NCI-H187 (cell line): ENCODE measurements at regions not wholly inside any gene's neighbourhood (a gene's known extent, or its start where the extent isn't known, plus 50 kb on each side); places are given as distances from the start of the nearest gene placed in this dataset.

Experiments
- DNase-seq, 2 experiments: peaks; one replicate each; lab custom pipeline; 2025; lab: John Stamatoyannopoulos, UW

DNA sequence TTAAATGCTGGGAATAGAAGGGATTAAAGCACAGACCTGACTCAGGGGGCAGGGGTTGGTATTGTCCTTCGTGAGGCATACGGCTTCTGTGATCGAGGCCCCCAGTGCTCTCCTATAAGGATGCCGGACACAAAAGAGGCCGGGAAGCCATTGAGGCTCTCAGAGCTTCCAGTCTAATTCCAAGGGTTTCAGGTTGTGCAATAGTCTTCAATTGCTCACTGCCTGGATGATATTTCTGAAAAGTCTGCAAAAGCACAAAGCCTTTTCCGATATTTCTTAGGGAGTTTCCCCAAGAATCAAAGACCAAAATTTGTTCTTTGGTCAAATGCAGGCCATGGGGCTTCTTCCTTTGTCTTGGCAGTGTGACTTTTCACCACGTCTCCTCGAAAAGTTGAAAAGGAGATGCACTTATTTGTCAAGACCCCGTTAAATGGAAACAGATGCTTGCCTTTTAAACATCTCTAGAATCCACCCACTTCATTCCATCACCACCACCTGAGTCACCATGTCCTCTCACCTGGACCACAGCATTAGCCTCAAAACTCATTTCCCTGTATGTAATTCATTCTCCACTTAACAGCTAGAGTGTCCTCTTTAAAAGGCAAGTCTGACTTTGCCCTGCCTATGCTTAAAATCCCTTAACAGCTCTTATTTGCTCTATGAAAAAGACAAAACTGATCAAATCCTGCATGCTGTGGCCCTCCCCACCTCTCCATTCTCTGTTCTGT lies 134.8 kb upstream of the NAMPT start:
- DNase-seq: no peak

DNA sequence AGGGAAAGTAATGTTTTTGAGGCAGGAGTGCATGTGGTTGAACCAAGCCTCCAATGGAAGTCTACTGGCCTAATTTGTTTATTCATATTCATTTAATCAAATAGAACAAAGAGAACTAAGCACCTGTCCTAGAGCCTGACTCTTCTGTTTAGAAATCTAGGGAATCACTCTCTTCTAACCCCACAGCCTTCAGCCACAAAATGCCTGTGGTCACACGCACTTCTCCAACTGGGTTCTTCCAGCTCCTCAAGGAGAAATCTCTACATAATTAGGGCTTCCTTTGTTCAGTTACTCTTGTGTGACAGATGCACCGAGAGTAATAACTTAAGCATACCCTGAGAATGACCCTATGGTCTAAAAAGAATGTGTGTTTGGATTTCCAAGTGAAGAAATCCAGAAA lies 133.7 kb upstream of the NAMPT start:
- DNase-seq: no peak

DNA sequence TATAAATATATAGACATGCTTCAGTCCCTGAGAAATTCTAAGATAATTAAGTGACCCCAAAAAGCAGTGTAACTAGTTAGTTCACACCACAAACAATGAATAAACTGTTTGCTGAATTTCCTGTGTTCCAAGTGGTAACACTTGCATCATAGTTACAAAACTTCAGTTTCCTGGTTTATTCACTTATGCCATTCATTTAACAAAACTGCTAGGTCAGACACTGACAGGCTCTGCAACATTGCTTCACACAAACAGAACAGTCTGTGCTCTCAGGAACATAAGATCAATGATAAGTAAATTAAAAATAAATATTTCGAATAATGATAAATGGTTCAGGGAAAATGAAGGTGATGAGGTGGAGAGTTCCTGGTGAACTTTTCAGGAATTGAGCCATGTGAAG lies 133.3 kb upstream of the NAMPT start:
- no peak for DNase-seq

DNA sequence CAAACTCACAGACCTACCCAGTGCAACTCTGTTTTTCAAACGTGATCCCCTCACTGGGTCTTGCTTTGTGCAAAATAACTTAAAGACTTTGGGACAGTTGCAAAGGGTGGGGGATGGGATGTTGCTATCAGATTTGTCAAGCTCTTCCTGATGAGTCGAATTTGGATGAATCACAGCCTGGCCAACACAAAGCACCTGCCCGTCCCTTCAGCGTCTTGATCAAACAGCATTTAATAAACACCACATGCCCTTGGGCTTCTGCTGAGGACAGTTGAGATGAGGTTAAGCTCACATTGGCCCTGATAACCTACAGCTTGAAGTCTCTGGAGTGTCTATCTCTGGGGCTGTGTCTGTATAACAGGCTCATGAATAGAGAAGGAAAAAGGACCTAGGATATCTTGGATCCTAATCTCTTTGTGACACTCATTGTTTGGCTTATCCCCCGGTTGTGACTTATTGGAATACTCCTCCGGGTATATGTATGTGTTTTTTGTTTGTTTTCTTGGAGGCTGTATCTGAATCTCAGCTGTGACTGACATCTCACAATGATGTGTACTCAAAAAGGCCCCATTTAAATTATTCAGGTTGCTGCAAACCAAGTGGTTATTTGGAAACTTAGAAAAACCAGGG lies 132.6 kb upstream of the NAMPT start:
- DNase-seq: no peak

DNA sequence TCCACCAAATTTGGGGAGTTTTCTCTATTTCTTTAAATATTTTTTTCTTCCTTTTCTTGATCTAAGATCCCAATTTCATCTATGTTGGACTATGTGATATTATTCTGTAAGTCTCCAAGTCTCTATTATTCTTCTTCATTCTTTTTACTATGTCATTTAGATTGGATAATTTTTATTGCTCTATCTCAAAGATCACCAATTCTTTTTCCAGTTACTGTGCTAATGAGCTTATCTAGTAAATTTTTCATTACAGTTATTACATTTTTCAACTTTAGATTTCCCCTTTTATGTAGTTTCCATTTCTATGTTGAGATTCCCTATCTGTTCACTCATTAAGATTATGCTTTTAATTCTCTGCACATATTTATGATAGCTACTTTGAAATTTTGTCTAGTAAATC lies 131.6 kb upstream of the NAMPT start:
- DNase-seq: no peak

DNA sequence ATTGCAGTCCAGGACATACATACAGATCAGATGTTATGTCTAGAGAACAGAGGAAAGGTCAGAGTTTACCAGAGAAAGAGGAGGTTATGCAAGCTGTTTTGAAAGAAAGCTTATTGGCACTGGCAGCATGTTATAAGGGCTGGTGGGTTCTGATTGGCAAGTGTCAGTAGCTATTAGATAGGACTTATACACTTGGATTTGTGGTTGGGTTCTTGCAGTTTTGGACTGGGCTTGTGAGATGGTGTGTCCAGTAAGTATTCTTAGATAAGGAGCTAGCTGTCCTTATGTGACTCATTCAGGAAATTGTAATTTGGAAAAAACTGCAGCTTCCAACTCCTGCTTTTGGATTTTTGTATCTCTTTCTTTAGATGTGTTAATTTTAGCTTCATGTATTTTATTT lies 130.7 kb upstream of the NAMPT start:
- DNase-seq: no peak

DNA sequence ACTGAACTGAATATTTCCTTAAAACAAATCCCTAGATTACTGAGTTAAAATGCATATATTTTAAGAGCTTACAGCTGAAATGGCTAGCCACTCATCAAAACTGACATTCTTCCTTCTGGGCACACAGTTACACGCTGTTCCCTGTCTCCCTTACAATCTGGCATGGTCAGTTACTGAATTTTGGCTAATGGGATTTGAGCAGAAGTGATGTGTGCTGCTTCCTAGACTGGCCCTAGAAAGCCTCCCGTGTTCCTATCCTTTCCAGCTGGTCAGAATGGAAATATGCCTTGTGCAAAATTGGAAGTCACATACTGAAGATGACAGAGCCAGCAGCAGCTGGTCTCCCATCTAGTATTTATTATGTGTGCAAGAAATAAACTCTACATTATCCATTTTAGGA lies 128.7 kb upstream of the NAMPT start:
- DNase-seq: no peak

DNA sequence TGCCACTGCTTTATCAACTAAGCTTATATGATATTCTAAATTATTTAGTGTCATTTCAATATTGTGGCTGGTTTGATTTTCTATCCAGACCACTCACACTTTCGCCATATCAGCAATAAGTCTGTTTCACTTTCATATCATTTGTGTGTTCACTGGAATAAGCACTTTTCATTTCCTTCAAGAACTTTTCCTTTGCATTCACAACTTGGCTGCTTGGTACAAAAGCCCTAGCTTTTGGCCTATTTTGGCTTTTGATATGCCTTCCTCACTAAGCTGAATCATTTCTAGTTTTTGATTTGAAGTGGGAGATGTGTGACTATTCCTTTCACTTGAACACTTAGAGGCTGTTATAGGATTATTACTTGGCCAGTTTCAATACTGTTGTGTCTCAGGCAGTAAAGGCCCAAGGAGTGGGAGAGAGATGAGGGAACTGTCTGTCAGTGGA lies 120.9 kb upstream of the NAMPT start:
- no peak for DNase-seq

DNA sequence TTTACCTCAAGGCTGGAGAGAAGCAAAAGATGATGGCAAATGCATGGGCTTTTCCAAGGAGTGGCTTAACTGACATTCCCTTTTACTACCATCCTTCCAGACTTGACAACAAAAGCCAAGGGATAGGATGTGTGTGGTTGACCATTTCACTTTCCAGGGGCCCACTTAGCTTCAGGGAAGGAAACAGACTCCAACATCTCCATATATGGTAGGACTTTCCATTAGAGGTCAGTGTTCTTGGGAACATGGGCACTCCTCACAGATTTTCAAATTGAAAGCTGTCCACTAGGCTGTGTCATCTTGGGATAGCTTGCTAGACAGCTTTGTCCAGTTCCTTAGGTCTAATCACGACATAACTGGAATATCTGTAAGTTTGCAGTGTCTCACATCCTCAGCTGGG lies 118.1 kb upstream of the NAMPT start:
- no peak for DNase-seq

DNA sequence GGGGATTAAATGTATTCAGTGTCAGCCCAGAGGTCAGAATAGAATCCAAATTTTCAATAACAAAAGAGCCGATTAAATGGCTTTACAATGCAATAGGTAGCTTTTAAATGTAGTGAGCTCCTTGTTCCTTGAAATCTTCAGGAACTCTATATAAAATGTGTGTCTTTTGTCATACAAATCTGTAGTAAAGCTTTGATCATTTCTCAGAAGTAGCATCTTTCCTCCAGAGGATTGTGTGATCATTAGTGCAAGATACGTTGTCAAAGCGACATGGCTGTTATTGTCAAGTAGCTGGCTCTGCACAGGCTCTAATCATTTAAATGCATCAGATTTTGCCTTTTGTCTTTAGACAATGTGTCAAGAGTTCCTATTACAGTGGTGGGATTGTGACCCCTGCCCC lies 116.1 kb upstream of the NAMPT start:
- no peak for DNase-seq

DNA sequence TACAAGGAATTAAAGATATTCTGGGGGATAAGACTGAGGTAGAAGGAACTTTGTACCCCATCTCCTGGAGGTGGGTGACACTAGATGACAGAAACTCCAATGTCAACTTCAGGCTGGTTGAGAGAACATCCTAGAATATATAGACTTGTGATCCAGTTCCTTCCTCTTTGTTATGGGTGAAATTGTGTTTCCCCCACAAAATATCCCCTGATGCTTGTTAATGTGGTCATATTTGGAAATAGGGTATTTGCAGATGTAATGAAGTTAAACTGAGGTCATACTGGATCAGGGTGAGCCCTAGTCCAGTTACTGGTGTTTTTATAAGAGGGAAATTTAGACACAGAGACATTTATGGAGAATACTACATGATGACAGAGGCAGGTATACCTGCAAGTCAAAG lies 114.0 kb upstream of the NAMPT start:
- no peak for DNase-seq

DNA sequence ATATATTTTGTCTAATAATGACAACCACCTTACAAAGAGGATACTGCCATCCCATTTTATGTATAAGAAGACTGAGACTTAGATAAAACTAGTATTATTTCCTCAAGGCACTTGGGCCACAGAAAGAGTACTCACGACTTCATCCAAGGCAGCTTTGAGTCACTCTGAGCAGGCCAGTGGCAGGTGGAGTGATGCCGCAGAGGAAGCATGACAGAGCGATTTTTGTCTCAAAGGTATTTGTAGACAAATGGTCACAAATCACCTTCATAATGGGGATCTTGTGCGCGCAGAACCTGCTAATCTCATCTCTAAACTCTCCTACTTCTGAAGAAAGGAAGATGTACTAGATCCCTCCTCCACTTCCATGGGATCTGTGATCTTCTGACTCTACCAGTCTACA lies 113.2 kb upstream of the NAMPT start:
- no peak for DNase-seq

DNA sequence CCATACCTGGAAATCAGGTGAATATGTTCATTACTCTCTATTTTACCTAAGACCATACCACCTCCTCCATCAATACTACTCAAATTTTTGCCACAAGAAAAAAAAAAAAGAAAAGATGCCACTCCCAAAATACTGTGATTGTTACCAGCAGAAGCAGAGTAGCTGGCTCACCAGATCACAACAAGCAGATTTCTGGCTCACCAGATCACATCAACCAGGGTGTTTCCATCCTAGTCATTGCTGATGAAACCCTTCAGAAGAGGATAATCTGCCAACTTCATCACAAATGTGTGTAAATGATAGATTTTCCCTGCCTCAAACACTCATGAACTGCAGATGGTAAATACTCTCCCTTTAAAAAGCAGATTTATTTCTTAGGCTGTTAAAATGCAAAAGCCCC lies 109.7 kb upstream of the NAMPT start:
- no peak for DNase-seq

DNA sequence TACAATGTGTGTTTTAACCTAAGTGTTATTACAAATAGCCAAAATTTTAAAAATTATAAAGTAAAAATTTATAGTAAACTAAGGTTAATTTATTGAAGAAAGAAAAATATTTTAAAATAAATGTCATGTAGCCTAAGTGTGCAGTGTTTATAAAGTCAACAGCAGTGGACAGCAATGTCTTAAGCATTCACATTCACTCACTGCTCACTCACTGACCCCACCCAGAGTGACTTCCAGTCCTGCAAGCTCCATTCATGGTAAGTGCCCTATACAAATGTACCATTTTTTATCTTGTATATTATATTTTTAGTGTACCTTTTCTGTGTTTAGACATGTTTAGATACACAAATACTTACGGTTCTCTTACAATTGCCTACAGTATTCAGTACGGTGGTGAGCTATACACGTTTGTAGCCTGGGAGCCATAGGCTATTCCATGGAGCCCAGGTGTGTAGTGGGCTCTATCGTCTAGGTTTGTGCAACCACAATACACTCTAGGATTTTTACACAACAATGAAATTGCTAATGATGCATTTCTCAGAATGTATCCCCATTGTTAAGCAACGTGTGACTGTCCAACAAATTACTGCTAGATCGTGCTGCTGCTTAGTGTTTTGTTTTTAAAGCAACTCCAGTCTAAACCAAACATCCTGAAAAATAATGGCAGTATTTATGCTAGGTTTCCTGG lies 108.9 kb upstream of the NAMPT start:
- no peak for DNase-seq

DNA sequence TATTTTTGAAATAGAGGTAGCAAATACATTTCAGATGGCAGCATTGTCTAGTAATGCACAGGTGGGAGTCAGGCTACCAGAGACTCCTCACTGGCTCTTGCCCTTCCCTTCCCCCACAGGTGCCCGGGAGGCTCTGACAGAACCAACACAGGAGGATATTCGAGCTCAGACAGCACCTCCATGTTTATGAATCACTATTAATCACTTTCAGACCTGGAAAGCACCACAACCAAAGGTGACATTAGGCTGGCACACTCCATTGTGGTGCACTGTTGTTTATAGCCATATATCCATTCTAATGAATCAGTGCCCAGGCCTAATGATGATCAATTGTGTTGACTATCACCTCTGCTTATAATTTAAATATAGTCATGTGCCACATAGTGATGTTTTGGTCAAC lies 107.8 kb upstream of the NAMPT start:
- no peak for DNase-seq

DNA sequence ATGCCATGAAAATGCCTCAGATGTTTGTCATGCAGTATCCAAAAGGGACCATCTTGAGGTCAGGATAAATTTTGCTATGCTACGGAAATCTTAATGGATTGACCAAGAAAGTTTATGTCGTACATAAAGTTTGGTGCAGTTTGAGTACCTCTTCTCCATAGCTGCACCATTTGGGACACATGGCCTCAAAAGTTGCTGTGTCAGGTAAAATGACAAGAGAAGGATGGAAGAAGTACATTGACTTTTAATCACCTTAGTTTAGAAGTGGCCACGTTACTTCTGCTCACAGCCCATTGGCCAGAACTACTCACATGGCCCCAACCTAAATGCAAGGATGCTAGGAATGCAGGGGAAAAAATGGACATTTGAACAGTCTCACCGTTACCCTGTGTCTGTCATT lies 107.4 kb upstream of the NAMPT start:
- DNase-seq: no peak

DNA sequence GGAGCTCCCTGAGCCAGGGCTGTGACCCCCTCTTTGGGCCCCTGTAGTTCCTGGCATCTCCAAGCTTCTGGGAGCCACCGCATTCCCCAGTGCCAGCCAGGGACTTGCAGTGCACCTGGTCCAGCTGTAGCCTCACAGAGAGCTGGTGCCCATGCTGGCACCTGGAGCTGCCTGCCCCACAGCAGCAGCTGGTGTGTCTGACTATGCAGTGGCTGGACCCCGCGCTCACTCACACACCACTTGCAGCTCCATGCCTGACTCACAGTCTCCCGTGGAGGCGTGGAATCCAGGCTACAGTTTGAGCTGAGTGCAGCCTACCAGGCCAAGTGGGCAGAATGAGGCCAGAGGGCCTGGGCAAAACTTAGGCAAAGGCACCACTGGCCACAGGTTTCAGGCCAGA lies 102.2 kb upstream of the NAMPT start:
- DNase-seq: no peak

DNA sequence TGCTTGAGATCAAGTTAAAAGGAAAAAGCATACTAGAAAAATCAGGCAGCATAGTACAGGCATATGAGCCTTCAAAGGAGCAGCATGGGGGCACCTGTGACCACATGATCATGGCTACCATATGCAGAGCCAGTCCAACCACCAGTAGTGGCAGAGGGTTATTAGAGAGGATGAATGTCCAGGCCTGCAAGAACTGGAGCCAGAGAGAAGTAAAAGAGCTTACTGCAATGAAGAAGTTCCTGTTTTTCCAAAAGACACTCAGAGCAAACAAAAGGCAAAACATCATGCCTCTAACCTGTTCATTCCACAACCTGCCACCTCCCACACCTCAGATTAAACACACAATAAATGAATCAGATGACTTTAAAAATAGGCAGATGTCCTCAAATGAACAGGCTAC lies 99.6 kb upstream of the NAMPT start:
- no peak for DNase-seq

DNA sequence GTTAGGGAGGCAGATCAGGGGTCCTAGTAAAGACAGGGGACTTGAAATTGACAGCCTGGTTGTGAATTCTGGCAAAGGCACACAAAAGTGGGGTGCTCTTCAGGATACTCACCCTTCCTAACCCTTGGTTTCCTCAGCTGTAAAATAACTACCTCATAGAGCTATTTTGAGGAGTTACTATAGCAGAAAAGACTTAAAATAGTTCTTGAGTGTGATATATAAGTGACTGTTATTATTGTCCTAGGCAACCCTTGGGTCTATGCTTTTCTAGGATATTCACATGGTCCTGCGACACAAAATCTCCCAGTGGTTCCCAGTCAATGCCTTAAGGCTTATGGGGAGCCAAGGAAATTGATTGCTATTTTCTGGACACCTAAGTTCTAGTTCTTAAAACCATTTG lies 98.1 kb upstream of the NAMPT start:
- no peak for DNase-seq

DNA sequence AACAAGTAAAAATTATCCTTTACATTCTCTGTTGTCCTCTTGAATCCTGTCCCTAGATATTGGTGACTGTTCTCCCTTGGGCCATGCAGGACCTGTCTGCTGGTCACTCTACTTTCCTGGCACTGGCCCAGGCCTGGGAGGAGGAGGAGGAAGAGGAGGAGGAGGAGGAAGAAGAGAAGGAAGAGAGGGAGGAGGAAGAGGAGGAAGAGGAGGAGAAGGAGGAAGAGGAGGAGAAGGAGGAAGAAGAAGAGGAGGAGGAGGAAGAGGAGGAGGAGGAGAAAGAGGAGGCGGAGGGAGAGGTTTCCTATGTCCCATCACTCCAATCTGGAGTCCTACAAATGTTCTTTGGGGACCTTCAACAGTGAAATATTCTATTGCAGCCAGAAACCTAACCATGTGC lies 97.3 kb upstream of the NAMPT start:
- no peak for DNase-seq

DNA sequence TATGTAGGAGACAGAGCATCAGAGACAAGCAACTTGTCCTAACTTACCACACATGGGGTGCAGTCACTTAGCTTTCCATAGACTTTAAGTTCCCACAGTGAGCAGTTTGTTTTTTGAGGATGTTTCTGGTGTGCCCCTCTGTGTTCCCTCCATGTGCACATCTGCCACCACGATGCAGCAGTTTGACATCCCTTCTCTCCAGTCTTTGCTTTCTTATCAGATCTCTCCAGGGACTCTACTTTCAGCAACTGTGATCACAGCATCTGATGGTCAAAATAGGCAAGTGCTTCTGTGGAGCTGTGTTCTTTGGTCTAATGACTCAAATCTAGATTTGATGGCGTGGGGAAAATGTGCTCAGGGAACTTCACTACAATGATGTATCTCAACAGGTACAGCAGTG lies 96.5 kb upstream of the NAMPT start:
- DNase-seq: no peak

DNA sequence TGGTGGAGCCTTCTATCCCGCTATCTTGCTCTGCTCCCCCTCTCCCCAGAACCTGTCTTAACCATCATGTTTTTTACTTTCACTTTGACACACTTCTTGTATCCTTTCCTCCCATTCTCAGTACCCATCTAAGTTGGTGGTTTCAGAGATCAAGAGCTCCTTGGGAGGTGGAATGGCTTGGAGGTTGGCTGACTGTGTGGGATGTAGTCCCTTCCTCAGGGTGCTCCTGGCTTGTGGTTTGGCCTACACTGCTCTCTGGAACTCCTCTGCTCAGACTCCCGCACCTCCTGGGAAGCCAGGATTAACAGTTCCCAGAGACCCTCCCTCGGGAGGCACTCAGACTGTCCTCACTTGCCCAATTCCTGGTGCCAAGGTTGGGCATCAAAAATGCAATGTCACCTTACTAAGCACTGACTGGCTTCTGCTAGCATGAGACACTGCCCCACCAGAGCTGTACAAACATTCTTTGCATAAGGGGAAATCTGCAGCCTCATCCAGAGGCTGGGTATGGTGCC lies 93.1 kb upstream of the NAMPT start:
- DNase-seq: no peak

DNA sequence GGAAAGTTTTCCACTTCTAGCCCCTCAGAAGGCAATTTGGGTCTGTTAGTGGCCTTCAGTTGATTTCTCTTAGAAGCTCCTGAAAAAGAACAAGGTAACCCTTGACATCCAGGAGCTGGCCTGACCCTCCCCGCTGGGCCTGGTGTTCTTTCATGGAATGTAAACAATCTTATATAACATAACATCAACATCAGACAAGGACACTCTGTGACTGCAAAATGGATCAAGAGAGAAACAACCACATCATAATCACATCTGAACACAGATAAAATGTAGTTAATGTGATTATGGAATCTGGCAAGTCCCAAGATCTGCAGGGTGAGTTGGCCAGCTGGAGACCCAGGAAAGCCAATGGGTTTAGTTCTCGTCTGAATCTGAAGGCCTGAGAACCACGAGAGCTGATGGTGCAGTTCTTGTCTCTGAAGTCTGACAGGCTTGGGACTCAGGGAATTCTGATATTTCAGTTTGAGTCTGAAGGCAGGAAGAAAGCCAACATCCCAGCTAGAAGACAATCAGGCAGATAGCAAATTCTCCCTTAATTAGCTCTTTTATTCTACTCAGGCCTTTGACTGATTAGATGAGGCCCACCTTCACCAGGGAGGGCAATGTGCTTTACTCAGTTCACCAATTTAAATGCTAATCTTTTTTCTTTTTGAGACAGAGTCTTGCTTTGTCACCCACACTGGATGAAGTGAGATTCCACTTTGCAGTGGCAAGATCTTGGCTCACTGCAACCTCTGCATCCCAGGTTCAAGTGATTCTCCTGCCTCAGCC lies 91.4 kb upstream of the NAMPT start:
- DNase-seq: no peak
